LNCaP clone FGC (cell line): ENCODE measurements at regions not wholly inside any gene's neighbourhood (a gene's known extent, or its start where the extent isn't known, plus 50 kb on each side); places are given as distances from the start of the nearest gene placed in this dataset.

Experiments used
- DNase-seq: peaks from one replicate; pipeline ENCODE4 v3.0.0-alpha.2; 2011; ENCODE audit warnings: low read depth
- H3K4me3 ChIP-seq: 2 replicates; pipeline ENCODE4 v1.5.1; 2011; ENCODE audit warnings: mild to moderate bottlenecking, low read depth, low read length, control low read depth
- TF ChIP-seq, protein P1 (sequence below): IDR thresholded peaks from 2 replicates; pipeline ENCODE4 v1.5.1; 2012; ENCODE audit warnings: mild to moderate bottlenecking; ENCODE audit not compliant: control insufficient read depth, insufficient read depth; ENCODE audit errors: extremely low read depth

DNA sequence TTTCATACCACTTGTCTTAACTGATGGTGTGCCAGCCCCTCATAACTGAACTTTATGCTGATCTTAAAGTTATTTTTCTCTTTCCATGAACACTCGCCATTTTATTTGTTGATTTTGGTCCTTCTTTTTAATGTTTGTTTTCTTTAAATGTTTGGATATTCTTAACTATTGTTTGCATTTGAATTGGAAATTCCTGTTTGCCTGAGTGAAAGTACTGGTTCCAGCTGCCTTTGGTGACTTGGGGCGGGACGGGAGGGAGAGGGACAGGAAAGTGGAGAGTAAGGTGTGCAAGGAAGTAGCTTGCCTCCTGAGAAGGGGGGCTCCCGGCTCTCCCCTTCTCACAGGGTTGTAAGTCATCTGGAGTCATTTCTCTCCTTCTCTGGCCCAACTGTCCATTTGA lies 287.1 kb upstream of the PPP2R3A start:
- TF ChIP-seq, protein P1, sequence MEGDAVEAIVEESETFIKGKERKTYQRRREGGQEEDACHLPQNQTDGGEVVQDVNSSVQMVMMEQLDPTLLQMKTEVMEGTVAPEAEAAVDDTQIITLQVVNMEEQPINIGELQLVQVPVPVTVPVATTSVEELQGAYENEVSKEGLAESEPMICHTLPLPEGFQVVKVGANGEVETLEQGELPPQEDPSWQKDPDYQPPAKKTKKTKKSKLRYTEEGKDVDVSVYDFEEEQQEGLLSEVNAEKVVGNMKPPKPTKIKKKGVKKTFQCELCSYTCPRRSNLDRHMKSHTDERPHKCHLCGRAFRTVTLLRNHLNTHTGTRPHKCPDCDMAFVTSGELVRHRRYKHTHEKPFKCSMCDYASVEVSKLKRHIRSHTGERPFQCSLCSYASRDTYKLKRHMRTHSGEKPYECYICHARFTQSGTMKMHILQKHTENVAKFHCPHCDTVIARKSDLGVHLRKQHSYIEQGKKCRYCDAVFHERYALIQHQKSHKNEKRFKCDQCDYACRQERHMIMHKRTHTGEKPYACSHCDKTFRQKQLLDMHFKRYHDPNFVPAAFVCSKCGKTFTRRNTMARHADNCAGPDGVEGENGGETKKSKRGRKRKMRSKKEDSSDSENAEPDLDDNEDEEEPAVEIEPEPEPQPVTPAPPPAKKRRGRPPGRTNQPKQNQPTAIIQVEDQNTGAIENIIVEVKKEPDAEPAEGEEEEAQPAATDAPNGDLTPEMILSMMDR = no peak
- H3K4me3 ChIP-seq = no peak overlapping the region
- peak; percentile 68 for DNase-seq

DNA sequence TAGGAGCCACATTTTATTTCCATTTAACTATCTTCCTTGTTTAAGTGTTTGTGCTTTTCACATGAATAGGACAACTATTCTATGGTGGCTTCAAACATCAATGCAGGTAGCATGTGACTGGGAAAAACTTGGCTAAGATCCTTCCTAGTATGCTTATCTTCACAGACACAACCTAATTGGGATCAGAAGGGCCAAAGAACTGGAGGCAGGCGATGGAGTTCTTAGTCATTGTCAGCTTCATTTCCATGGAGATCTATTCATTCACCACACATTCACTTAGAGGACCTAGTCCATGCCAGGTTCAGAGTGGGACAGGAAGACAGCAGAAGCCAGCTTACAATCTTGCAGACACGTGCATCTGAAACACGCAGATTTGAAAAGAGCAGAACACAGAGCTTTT lies 277.5 kb upstream of the PPP2R3A start:
- H3K4me3 ChIP-seq = no peak overlapping the region
- DNase-seq = no peak
- TF ChIP-seq, protein P1 = no peak

DNA sequence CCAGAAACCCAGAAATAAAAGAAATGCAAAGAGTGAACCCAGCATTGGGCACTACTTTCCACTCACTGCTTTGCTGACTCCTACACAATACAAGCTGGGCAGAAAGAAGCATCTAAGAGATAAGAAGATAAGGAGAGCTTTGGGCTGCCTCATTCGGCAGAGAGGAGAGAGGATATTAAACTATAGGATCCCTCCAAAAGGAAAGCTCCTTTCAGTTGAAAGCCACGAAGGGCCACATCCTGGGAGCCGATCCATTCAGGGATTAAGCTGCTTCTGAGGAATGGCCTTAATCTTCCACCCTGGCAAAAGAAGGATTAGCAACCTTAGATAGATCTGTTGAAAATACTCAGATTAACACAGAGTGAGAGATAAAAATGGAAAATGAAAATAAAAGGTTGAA lies 274.9 kb upstream of the PPP2R3A start:
- H3K4me3 ChIP-seq = no peak overlapping the region
- DNase-seq = no peak
- TF ChIP-seq, protein P1 = no peak

DNA sequence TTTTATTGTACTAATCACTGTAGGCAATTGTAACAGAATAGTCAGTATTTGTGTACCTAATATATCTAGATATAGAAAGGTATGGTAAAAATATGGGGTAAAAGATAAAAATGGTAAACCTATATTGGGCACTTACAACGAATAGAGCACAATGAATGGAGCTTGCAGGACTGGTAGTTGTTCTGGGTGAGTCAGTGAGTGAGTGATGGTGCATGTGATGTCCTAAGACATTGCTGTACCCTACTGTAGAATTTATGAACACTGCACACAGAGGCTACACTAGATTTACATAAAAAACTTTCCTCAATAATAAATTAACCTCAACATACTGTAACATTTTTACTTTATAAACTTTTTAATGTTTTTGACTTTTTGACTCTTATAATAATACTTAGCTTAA lies 274.3 kb upstream of the PPP2R3A start:
- no peak for DNase-seq
- H3K4me3 ChIP-seq = no peak overlapping the region

DNA sequence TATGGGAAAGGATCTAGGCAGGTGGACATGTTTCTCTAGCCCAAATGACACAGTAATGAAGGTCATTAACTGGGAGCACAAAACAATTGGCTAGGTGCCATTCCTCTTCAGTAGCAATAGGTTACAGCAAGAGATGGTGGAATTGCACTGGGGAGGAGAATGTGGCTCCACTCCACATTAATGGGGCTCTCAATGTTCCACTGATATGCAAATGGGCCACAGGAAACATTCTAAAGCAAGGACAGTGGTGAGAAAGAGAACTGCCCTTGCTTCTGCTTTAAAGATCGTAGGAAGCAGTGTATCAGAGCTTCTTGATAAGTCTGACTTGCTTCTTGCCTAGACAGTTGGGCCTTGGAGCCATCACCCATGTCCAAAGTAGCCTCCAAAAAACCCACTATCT lies 271.4 kb upstream of the PPP2R3A start:
- TF ChIP-seq, protein P1 = no peak
- H3K4me3 ChIP-seq = no peak overlapping the region
- DNase-seq = no peak

More for the DNA sequence above, 274.3 kb upstream of the PPP2R3A start:
- TF ChIP-seq, protein P1 = no peak

DNA sequence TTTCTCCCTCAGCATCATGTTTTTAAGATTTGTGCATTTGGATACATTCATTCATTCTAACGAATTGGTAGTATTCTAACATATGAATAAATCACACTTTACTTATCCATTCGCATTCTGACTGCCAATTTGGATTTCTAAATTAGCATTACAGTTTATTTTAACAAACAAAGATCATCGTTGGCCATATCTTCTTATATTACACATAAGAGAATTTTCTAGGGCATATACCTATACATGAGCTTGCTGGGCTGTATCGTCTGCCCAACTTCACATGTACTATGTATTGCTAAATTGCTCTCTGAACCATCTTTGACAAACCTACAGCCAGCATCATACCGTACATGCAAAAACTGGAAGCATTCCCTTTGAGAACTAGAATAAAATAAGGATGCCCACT lies 265.8 kb upstream of the PPP2R3A start:
- TF ChIP-seq, protein P1 = no peak
- DNase-seq = no peak
- H3K4me3 ChIP-seq = no peak overlapping the region

DNA sequence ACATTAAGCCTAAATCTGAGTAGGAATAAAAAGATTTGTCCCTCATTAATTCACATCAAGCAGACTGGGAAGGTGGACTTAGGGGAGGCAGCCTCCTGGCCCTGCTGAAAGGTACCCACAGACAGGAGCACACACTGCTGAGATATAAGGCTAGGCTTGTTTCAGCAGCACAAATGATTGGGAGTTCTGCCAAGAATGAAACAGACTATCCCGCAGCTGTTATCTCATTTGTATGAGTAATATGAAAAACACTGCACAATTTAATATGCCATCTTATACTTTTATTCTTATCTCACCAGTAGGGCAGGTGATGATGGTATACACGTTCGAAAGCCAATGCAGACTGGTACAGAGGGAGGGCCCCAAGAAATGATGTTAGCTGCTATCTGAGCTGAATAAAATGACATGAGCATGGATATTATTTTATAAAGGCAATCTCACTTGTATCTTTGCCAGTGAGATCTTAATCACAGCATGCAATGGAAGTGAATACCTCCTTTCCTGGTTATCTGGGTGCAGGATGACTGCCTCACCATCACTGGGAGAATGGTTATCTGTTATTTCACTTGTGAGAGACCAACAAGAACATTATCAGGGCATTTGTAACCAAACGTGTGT lies 258.7 kb upstream of the PPP2R3A start:
- TF ChIP-seq, protein P1 = no peak
- DNase-seq = no peak
- H3K4me3 ChIP-seq = no peak overlapping the region
